SK-N-SH treated with all-trans-retinoic acid at 6 μM for 48 hours (cell line): ENCODE measurements at regions not wholly inside any gene's neighbourhood (a gene's known extent, or its start where the extent isn't known, plus 50 kb on each side); places are given as distances from the start of the nearest gene placed in this dataset.

Experiments
- ATAC-seq: fragments of 200-7000 bp; cut with Tn5 transposase; 3 replicates; pipeline ENCODE4 v1.9.1; 2020; ENCODE audit warnings: mild to moderate bottlenecking, moderate library complexity
- ARNTL ChIP-seq: fragments of 450-650 bp; formaldehyde crosslinking; IDR thresholded peaks from 2 replicates; pipeline ENCODE4 v1.5.0; 2020; ENCODE audit warnings: low read depth, mild to moderate bottlenecking, moderate library complexity, borderline replicate concordance
- BACH2 ChIP-seq: fragments of 250-450 bp; sonication (Bioruptor Pico); IDR thresholded peaks from 2 replicates; pipeline ENCODE4 v1.9.0; 2021; ENCODE audit warnings: mild to moderate bottlenecking, borderline replicate concordance
- CREB5 ChIP-seq: fragments of 250-450 bp; sonication (Bioruptor Pico); IDR thresholded peaks from 2 replicates; pipeline ENCODE4 v1.5.1; 2020; ENCODE audit warnings: low read depth, mild to moderate bottlenecking, moderate library complexity
- CSDC2 ChIP-seq: fragments of 250-450 bp; sonication (Bioruptor Pico); IDR thresholded peaks from 2 replicates; pipeline ENCODE4 v1.5.0; 2020; ENCODE audit warnings: mild to moderate bottlenecking, moderate library complexity
- ESRRG ChIP-seq: fragments of 250-450 bp; sonication (Bioruptor Pico); IDR thresholded peaks from 2 replicates; pipeline ENCODE4 v1.6.1; 2021; ENCODE audit warnings: mild to moderate bottlenecking
- GLIS3 ChIP-seq: fragments of 250-450 bp; sonication (Bioruptor Pico); IDR thresholded peaks from 2 replicates; pipeline ENCODE4 v1.5.0; 2020; ENCODE audit warnings: mild to moderate bottlenecking, moderate library complexity
- OSR1 ChIP-seq: fragments of 250-450 bp; sonication (Bioruptor Pico); IDR thresholded peaks from 2 replicates; pipeline ENCODE4 v1.8.0; 2022; ENCODE audit warnings: moderate library complexity, mild to moderate bottlenecking, inconsistent platforms
- PATZ1 ChIP-seq: fragments of 250-450 bp; sonication (Bioruptor Pico); IDR thresholded peaks from 2 replicates; pipeline ENCODE4 v1.8.0; 2020; ENCODE audit warnings: mild to moderate bottlenecking, moderate library complexity, borderline replicate concordance
- POU6F1 ChIP-seq: fragments of 250-450 bp; sonication (Bioruptor Pico); IDR thresholded peaks from 2 replicates; pipeline ENCODE4 v1.8.0; 2021; ENCODE audit warnings: low read depth, mild to moderate bottlenecking, moderate library complexity, borderline replicate concordance
- PPARA ChIP-seq: fragments of 250-450 bp; sonication (Bioruptor Pico); IDR thresholded peaks from 2 replicates; pipeline ENCODE4 v1.5.0; 2020; ENCODE audit warnings: mild to moderate bottlenecking, borderline replicate concordance
- SNAI2 ChIP-seq: fragments of 250-450 bp; sonication (Bioruptor Pico); IDR thresholded peaks from 2 replicates; pipeline ENCODE4 v1.5.0; 2020; ENCODE audit warnings: mild to moderate bottlenecking, moderate library complexity
- TCF4 ChIP-seq: fragments of 250-450 bp; sonication (Bioruptor Pico); IDR thresholded peaks from 2 replicates; pipeline ENCODE4 v1.8.0; 2021; ENCODE audit warnings: mild to moderate bottlenecking, moderate library complexity, borderline replicate concordance
- TOX ChIP-seq: fragments of 250-450 bp; sonication (Bioruptor Pico); IDR thresholded peaks from 2 replicates; pipeline ENCODE4 v1.8.0; 2021; ENCODE audit warnings: mild to moderate bottlenecking, moderate library complexity, borderline replicate concordance
- TSHZ2 ChIP-seq: fragments of 250-450 bp; sonication (Bioruptor Pico); IDR thresholded peaks from 2 replicates; pipeline ENCODE4 v1.5.0; 2020; ENCODE audit warnings: mild to moderate bottlenecking, moderate library complexity
- ZC3H10 ChIP-seq: fragments of 250-450 bp; sonication (Bioruptor Pico); IDR thresholded peaks from 2 replicates; pipeline ENCODE4 v1.5.1; 2021; ENCODE audit warnings: mild to moderate bottlenecking, moderate library complexity
- ZFP30 ChIP-seq: fragments of 450-650 bp; formaldehyde crosslinking; IDR thresholded peaks from 2 replicates; pipeline ENCODE4 v1.5.0; 2022; ENCODE audit warnings: mild to moderate bottlenecking, moderate library complexity
- ZNF565 ChIP-seq: fragments of 450-650 bp; formaldehyde crosslinking; conservative IDR thresholded peaks from 2 replicates; pipeline ENCODE4 v1.5.0; 2020; ENCODE audit warnings: low read depth, mild to moderate bottlenecking, moderate library complexity
- ZNF70 ChIP-seq: fragments of 450-650 bp; formaldehyde crosslinking; IDR thresholded peaks from 2 replicates; pipeline ENCODE4 v1.5.0; 2020; ENCODE audit warnings: mild to moderate bottlenecking, moderate library complexity
- ZNF8 ChIP-seq: fragments of 450-650 bp; formaldehyde crosslinking; IDR thresholded peaks from 2 replicates; pipeline ENCODE4 v1.5.0; 2020; ENCODE audit warnings: mild to moderate bottlenecking, moderate library complexity
- TF ChIP-seq, protein P1 (sequence below): fragments of 250-450 bp; sonication (Bioruptor Pico); IDR thresholded peaks from 2 replicates; pipeline ENCODE4 v1.5.1; 2021; ENCODE audit warnings: mild to moderate bottlenecking, moderate library complexity

- TF ChIP-seq TSHZ2 (no peak), ZFP30 (no peak), TOX (no peak), ZNF8 (CRISPR knock-in tag) (no peak), SNAI2 (CRISPR knock-in tag) (no peak)
These were observed 141.7 kb downstream of the PDCD6IP start (continued) for GRCh38 chr3:33940149-33940548.

GRCh38 chr3:33940736-33941135, 142.3 kb downstream of the PDCD6IP start:
- TF ChIP-seq ZFP30 (no peak), SNAI2 (CRISPR knock-in tag) (no peak), ZNF70 (CRISPR knock-in tag) (no peak), PPARA (CRISPR knock-in tag) (no peak), ZNF8 (CRISPR knock-in tag) (no peak), ZNF565 (CRISPR knock-in tag) (no peak), CSDC2 (CRISPR knock-in tag) (no peak)
- no peak for ATAC-seq

DNA sequence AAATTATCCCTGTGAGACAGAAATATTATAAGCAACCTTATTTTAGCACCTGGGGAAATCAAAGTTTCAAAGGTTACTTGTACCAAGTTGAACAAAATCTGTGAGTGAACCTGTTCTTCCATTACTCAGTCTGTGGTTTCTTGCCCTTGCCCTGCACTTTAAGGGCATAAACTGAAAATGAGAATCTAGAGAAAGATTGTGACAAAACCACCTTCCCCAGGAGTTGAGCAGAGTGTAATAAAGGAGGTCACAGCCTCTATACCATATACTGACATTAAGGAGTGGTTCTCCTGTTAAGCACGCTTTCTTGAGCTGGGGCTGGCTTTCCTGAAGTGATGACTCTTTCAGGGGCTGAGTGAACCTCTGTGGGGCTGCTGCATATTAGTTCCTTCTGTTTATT, 143.4 kb downstream of the PDCD6IP start:
- TF ChIP-seq, protein P1, sequence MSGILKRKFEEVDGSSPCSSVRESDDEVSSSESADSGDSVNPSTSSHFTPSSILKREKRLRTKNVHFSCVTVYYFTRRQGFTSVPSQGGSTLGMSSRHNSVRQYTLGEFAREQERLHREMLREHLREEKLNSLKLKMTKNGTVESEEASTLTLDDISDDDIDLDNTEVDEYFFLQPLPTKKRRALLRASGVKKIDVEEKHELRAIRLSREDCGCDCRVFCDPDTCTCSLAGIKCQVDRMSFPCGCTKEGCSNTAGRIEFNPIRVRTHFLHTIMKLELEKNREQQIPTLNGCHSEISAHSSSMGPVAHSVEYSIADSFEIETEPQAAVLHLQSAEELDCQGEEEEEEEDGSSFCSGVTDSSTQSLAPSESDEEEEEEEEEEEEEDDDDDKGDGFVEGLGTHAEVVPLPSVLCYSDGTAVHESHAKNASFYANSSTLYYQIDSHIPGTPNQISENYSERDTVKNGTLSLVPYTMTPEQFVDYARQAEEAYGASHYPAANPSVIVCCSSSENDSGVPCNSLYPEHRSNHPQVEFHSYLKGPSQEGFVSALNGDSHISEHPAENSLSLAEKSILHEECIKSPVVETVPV (CRISPR knock-in tag): no peak
- TF ChIP-seq POU6F1 (CRISPR knock-in tag) (no peak), ESRRG (CRISPR knock-in tag) (no peak), ZNF70 (CRISPR knock-in tag) (no peak), PATZ1 (CRISPR knock-in tag) (no peak), ZNF565 (CRISPR knock-in tag) (no peak), ZC3H10 (no peak), TOX (no peak), GLIS3 (CRISPR knock-in tag) (no peak), CSDC2 (CRISPR knock-in tag) (no peak), PPARA (CRISPR knock-in tag) (no peak), ARNTL (no peak), CREB5 (CRISPR knock-in tag) (no peak), TCF4 (CRISPR knock-in tag) (no peak), OSR1 (CRISPR knock-in tag) (no peak), ZFP30 (no peak), TSHZ2 (no peak), BACH2 (no peak)
- ATAC-seq: no peak
